Transverse colon (tissue), 4 donors: ENCODE measurements at regions not wholly inside any gene's neighbourhood (a gene's known extent, or its start where the extent isn't known, plus 50 kb on each side); places are given as distances from the start of the nearest gene placed in this dataset.

ENCODE experiments used
- DNase-seq: peaks from one replicate; pipeline ENCODE4 v3.0.0-alpha.2; 2019
- H3K27ac ChIP-seq, 4 donors: fragments of 200-600 bp; sonication (generic); 2 replicates each; pipeline ENCODE4 v1.5.1; 2016 to 2018; ENCODE audit warnings: inconsistent platforms in 4 of 4
- H3K27me3 ChIP-seq: fragments of 200-600 bp; sonication (generic); 2 replicates; pipeline ENCODE4 v1.5.1; 2017; ENCODE audit warnings: inconsistent platforms
- H3K36me3 ChIP-seq, 4 donors: fragments of 200-600 bp; sonication (generic); 2 replicates each; pipeline ENCODE4 v1.5.1; 2017 to 2019; ENCODE audit warnings: inconsistent platforms in 4 of 4
- H3K4me1 ChIP-seq, 4 donors: fragments of 200-600 bp; sonication (generic); 2 replicates each; pipeline ENCODE4 v1.5.1; 2017 to 2020; ENCODE audit warnings: inconsistent platforms in 4 of 4
- H3K4me3 ChIP-seq, 4 donors: fragments of 200-600 bp; sonication (generic); 1 replicate in 1 of 4; 2 replicates in 3 of 4; pipeline versions ENCODE4 v1.5.1 to v1.6.1; 2017 to 2019; ENCODE audit warnings: inconsistent platforms in 4 of 4
- H3K9me3 ChIP-seq, 2 donors: fragments of 200-600 bp; sonication (generic); 2 replicates each; pipeline ENCODE4 v1.5.1; 2017 to 2019; ENCODE audit warnings: inconsistent platforms in 2 of 2
- EP300 ChIP-seq: sonication (generic); formaldehyde crosslinking; IDR thresholded peaks from one replicate; pipeline ENCODE4 v1.6.1; 2017; ENCODE audit warnings: antibody characterized with exemption, low read depth
- POLR2A ChIP-seq: fragments of 450-650 bp; IDR thresholded peaks from one replicate; pipeline ENCODE4 v1.6.1; 2016; ENCODE audit warnings: antibody characterized with exemption, mild to moderate bottlenecking, moderate library complexity
- POLR2AphosphoS5 ChIP-seq, 3 donors: sonication (generic); formaldehyde crosslinking; IDR thresholded peaks; one replicate each; pipeline ENCODE4 v1.6.1; 2016; ENCODE audit warnings: antibody characterized with exemption in 3 of 3
- WGBS, 2 donors: methylation state at CpG; one replicate each; pipeline ENCODE4 v1.1.5; 2018; ENCODE audit warnings: low coverage in 1 of 2; 5-methylcytosine and 5-hydroxymethylcytosine counted together
- in situ Hi-C, 4 donors: fragments of 200-750 bp; cut with MboI; loops; one replicate each; pipeline versions ENCODE4 v1.15.0 to v1.15.1; 2017; ENCODE audit warnings: low sequenced_read_pairs in 3 of 4, low pct_ligation_motif_present in 1 of 4, low pct_unique_long_range_greater_than_20kb in 1 of 4
- intact Hi-C: fragments of 100-400 bp; cut with DNase I; formaldehyde crosslinking; loops from one replicate; pipeline ENCODE4 v1.15.1; 2023; ENCODE audit warnings: low total_unique reads
- TF ChIP-seq, protein P1 (sequence below), 5 experiments: fragments of 200-600 bp in 3 of 5; fragments of 450-650 bp in 2 of 5; sonication (generic) in 3 of 5; IDR thresholded peaks; 1 replicate in 2 of 5; 2 replicates in 3 of 5; pipeline ENCODE4 v1.5.1; 2016 to 2017; ENCODE audit warnings: antibody characterized with exemption in 5 of 5, inconsistent platforms in 3 of 5, mild to moderate bottlenecking in 2 of 5, moderate library complexity in 1 of 5

DNA sequence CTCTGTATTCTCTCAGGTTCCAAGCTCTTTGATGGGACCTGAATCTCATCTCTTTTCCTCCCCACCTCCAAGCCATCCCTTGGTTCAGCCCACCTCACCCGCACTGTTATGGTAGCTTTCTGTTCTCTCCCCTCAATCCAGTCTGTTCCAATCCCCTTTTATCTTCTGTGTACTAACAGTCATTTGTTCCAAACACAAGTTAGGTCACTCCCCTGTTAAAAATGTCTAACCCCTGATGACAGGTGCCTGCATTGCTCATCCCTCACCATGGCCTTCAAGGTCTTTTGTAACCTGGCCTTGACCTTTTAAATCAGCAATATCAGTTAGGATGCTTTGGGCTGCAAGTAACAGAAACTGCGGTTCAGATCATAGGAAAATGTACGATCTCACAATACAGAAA is 74.8 kb downstream of the CYP26A1 start:
- no peaks in the 10 kb centered on the region for H3K4me1 ChIP-seq
- no peak overlapping the region for H3K27ac ChIP-seq
- TF ChIP-seq POLR2A: no peak
- TF ChIP-seq EP300: no peak
- TF ChIP-seq, protein P1, sequence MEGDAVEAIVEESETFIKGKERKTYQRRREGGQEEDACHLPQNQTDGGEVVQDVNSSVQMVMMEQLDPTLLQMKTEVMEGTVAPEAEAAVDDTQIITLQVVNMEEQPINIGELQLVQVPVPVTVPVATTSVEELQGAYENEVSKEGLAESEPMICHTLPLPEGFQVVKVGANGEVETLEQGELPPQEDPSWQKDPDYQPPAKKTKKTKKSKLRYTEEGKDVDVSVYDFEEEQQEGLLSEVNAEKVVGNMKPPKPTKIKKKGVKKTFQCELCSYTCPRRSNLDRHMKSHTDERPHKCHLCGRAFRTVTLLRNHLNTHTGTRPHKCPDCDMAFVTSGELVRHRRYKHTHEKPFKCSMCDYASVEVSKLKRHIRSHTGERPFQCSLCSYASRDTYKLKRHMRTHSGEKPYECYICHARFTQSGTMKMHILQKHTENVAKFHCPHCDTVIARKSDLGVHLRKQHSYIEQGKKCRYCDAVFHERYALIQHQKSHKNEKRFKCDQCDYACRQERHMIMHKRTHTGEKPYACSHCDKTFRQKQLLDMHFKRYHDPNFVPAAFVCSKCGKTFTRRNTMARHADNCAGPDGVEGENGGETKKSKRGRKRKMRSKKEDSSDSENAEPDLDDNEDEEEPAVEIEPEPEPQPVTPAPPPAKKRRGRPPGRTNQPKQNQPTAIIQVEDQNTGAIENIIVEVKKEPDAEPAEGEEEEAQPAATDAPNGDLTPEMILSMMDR (IDR thresholded peaks at IDR 0.05): no peak
- TF ChIP-seq POLR2AphosphoS5 (IDR thresholded peaks at IDR 0.05): no peak
- 67 to 80% methylated on average over 2 to 3 of the region's 3 CpGs for WGBS, 2 donors
- H3K36me3 ChIP-seq: no peaks in the 10 kb centered on the region
- intact Hi-C loops (no loop called here), in situ Hi-C loops (no loop called here)
- DNase-seq: no peak
- H3K4me3 ChIP-seq: no peak overlapping the region
- H3K27me3 ChIP-seq: no peaks in the 10 kb centered on the region
- H3K9me3 ChIP-seq: no peaks in the 10 kb centered on the region

DNA sequence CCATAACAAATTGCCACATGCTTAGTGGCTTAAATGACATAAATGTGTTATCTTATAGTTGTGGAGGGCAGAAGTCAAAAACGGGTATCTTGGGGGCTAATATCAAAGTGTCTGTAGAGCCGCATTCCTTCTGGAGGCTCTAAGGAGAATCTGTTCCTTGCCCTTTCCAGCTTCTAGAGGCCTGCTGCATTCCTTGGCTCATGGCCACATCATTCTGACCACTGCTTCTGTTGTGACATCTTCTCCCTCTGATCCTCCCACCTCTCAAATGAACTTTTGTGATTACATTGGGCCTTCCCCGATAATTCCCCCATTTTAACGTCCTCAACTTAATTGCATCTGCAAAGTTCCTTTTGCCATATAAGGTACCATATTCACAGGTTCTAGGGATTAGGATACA is 76.1 kb downstream of the CYP26A1 start:
- H3K27me3 ChIP-seq: no peaks in the 10 kb centered on the region
- no peak for TF ChIP-seq POLR2AphosphoS5 (IDR thresholded peaks at IDR 0.05)
- TF ChIP-seq POLR2A: no peak
- TF ChIP-seq, protein P1 (IDR thresholded peaks at IDR 0.05): no peak
- TF ChIP-seq EP300: no peak
- no peak overlapping the region for H3K4me3 ChIP-seq
- no peaks in the 10 kb centered on the region for H3K36me3 ChIP-seq
- WGBS, 2 donors: 72 to 89% methylated on average over 3 to 4 of the region's 4 CpGs
- no peaks in the 10 kb centered on the region for H3K9me3 ChIP-seq
- in situ Hi-C loops (no loop called here), intact Hi-C loops (no loop called here)
- H3K27ac ChIP-seq: no peak overlapping the region
- no peak for DNase-seq
- no peaks in the 10 kb centered on the region for H3K4me1 ChIP-seq

DNA sequence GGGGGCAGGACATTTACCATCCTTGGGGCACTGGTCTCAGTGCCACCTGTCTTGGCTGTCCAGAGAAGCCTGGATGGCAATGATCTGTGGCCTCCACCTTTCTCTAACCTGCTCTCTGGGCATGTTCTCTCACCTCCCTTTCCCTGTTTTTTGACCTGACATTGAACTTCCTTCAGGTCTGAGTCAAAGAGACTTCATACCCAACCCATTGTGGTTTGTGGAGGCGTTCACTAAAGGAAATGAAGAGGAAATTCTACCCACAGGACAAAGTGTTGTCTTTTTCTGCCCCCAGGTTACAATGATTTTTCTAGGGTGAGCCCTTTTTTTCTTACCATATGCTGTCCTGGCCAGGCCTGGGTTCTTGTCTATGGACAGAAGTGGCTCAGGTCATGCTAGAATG is 76.6 kb downstream of the CYP26A1 start:
- Histone ChIP-seq H3K27me3 (no peaks in the 10 kb centered on the region), H3K27ac (no peak overlapping the region), H3K4me1 (no peaks in the 10 kb centered on the region), H3K9me3 (no peaks in the 10 kb centered on the region), H3K4me3 (no peak overlapping the region), H3K36me3 (no peaks in the 10 kb centered on the region)
- intact Hi-C loops: no loop called here
- no peak for TF ChIP-seq EP300
- TF ChIP-seq, protein P1 (IDR thresholded peaks at IDR 0.05): no peak
- TF ChIP-seq POLR2A: no peak
- no peak for TF ChIP-seq POLR2AphosphoS5 (IDR thresholded peaks at IDR 0.05)
- in situ Hi-C loops: no loop called here
- no peak for DNase-seq
- WGBS, 2 donors: 40 to 56% methylated on average over 1 of the region's 1 CpG

DNA sequence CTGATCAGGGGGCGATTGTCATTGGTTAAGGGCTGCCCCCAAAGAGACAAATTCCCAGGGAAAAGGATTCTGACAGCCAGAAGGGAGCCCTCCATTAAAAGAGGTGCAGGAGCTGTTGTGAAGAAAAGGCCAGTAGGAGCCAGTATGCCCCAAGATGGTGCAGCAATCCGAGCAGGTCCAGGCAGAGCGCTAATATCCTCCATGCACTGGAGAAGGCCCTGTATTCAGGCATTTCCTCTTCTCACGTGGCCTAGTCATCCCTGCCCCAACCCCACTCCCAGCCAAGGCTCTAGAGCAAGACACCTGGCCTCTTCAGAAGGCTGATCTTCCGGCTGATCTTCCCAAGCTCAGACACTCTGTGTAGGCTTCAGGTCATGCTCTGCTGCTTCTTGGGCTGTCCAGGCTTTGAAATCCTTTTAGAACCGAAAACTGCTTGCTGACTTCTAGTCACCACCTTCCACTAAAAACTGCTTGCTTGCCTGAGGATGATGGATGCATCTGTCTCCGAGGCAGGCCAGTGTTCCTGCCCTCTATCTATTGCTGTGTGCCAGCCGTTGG is 77.4 kb downstream of the CYP26A1 start:
- no peaks in the 10 kb centered on the region for H3K36me3 ChIP-seq
- TF ChIP-seq, protein P1 (IDR thresholded peaks at IDR 0.05): no peak
- TF ChIP-seq POLR2A (no peak), POLR2AphosphoS5 (IDR thresholded peaks at IDR 0.05) (no peak), EP300 (no peak)
- WGBS, 2 donors: 83% methylated on average over 8 of the region's 8 CpGs; no CpG with 5 or more reads in 1 of the 2 donors
- in situ Hi-C loops (no loop called here), intact Hi-C loops (no loop called here)
- no peak overlapping the region for H3K27ac ChIP-seq
- no peaks in the 10 kb centered on the region for H3K4me1 ChIP-seq
- H3K27me3 ChIP-seq: no peaks in the 10 kb centered on the region
- H3K4me3 ChIP-seq: no peak overlapping the region
- no peak for DNase-seq
- H3K9me3 ChIP-seq: no peaks in the 10 kb centered on the region
